H1 (cell line): ENCODE measurements at regions not wholly inside any gene's neighbourhood (a gene's known extent, or its start where the extent isn't known, plus 50 kb on each side); places are given as distances from the start of the nearest gene placed in this dataset.

ENCODE experiments used
- CTCF ChIA-PET: fragments of 300-600 bp; sonication (Branson Sonifier 250); formaldehyde crosslinking; loops from one replicate; lab custom pipeline; 2021; ENCODE audit not compliant: partially characterized antibody; lab: Charles Lee
- POLR2A ChIA-PET: fragments of 300-600 bp; sonication (Branson Sonifier 250); formaldehyde crosslinking; loops from one replicate; lab custom pipeline; 2021; ENCODE audit warnings: inconsistent platforms; ENCODE audit not compliant: partially characterized antibody; lab: Charles Lee
- DNase-seq, 2 experiments: peaks; one replicate each; pipeline versions ENCODE4 v3.0.0 to v3.0.0-alpha.2; 2010 to 2022; ENCODE audit warnings: low spot score in 2 of 2, low read depth in 1 of 2, mixed read lengths in 1 of 2
- FAIRE-seq: peaks from 2 replicates; lab custom pipeline; 2011; peaks lifted over from hg19 to GRCh38; lab: Jason Lieb, UNC
- H2AFZ ChIP-seq: 2 replicates; pipeline ENCODE4 v1.8.1; 2012; ENCODE audit warnings: low read length, inconsistent platforms
- H2AK5ac ChIP-seq: 2 replicates; pipeline ENCODE4 v1.6.1; 2013; ENCODE audit warnings: low read depth, low read length
- H2BK120ac ChIP-seq: replicated peaks from 2 replicates; pipeline ENCODE3; 2013; ENCODE audit warnings: low read depth, low read length, inconsistent platforms
- H2BK12ac ChIP-seq: 2 replicates; pipeline ENCODE4 v1.6.1; 2013; ENCODE audit warnings: low read depth, low read length
- H2BK15ac ChIP-seq: 2 replicates; pipeline ENCODE4 v1.6.1; 2013; ENCODE audit warnings: low read length
- H2BK20ac ChIP-seq: 2 replicates; pipeline ENCODE4 v1.6.1; 2013; ENCODE audit warnings: low read length
- H2BK5ac ChIP-seq: 2 replicates; pipeline ENCODE4 v1.6.1; 2013; ENCODE audit warnings: low read depth, low read length
- H3K14ac ChIP-seq: 2 replicates; pipeline ENCODE4 v1.6.1; 2013; ENCODE audit warnings: inconsistent platforms; ENCODE audit not compliant: insufficient read length
- H3K18ac ChIP-seq: 2 replicates; pipeline ENCODE4 v1.6.1; 2013; ENCODE audit warnings: low read length; ENCODE audit errors: extremely low read depth
- H3K23ac ChIP-seq: 2 replicates; pipeline ENCODE4 v1.6.1; 2013; ENCODE audit warnings: inconsistent platforms; ENCODE audit not compliant: insufficient read length
- H3K23me2 ChIP-seq: 2 replicates; pipeline ENCODE4 v1.6.1; 2013; ENCODE audit warnings: low read depth, low read length
- H3K27ac ChIP-seq: 2 replicates; pipeline ENCODE4 v1.6.1; 2011; ENCODE audit warnings: low read depth, low read length, inconsistent platforms
- H3K27me3 ChIP-seq, 4 experiments: replicated peaks in 1 of 4; 1 replicate in 1 of 4; 2 replicates in 3 of 4; pipeline versions ENCODE4 v1.6.1 to v1.8.1; 2011 to 2013; ENCODE audit warnings: low read length in 3 of 4, mild to moderate bottlenecking in 3 of 4, inconsistent platforms in 2 of 4, mixed read lengths in 2 of 4, moderate library complexity in 1 of 4; ENCODE audit not compliant: control insufficient read depth in 3 of 4, insufficient read depth in 3 of 4; ENCODE audit errors: extremely low read depth in 1 of 4
- H3K36me3 ChIP-seq, 4 experiments: 2 replicates each; pipeline versions ENCODE4 v1.6.1 to v1.8.1; 2011 to 2013; ENCODE audit warnings: mild to moderate bottlenecking in 4 of 4, low read length in 3 of 4, moderate library complexity in 2 of 4, control low read depth in 1 of 4, inconsistent platforms in 1 of 4; ENCODE audit not compliant: insufficient read depth in 4 of 4, control insufficient read depth in 2 of 4
- H3K4ac ChIP-seq: replicated peaks from 2 replicates; pipeline ENCODE3; 2013; ENCODE audit warnings: low read length, low read depth, mixed read lengths, inconsistent platforms; ENCODE audit not compliant: insufficient read length
- H3K4me1 ChIP-seq, 4 experiments: replicated peaks in 1 of 4; 1 replicate in 1 of 4; 2 replicates in 3 of 4; pipeline versions ENCODE4 v1.6.1 to v1.8.1; 2011 to 2013; ENCODE audit warnings: low read length in 3 of 4, inconsistent platforms in 2 of 4, mixed read lengths in 1 of 4; ENCODE audit not compliant: insufficient read depth in 4 of 4, control insufficient read depth in 3 of 4
- H3K4me2 ChIP-seq, 2 experiments: 2 replicates each; pipeline versions ENCODE4 v1.6.1 to v1.8.1; 2011 to 2013; ENCODE audit warnings: low read depth in 2 of 2, low read length in 2 of 2, control low read depth in 1 of 2, inconsistent platforms in 1 of 2, mild to moderate bottlenecking in 1 of 2; ENCODE audit not compliant: insufficient read depth in 1 of 2
- H3K4me3 ChIP-seq, 4 experiments: fragments of 200-600, 300-600 bp in 1 of 4; sonication (generic), shearing (Covaris generic), sonication (Bioruptor Twin) in 1 of 4; 2 replicates each; pipeline versions ENCODE4 v1.5.1 to v1.8.1; 2011 to 2016; ENCODE audit warnings: low read length in 4 of 4, low read depth in 3 of 4, control low read depth in 2 of 4, inconsistent platforms in 2 of 4, mild to moderate bottlenecking in 2 of 4, mixed read lengths in 1 of 4, moderate library complexity in 1 of 4; ENCODE audit not compliant: insufficient read depth in 2 of 4; ENCODE audit errors: extremely low read depth in 1 of 4
- H3K56ac ChIP-seq: replicated peaks from 2 replicates; pipeline ENCODE3; 2013; ENCODE audit warnings: low read depth, mild to moderate bottlenecking, mixed read lengths, low read length, inconsistent platforms; ENCODE audit not compliant: insufficient read length
- H3K79me1 ChIP-seq: 2 replicates; pipeline ENCODE4 v1.6.1; 2013; ENCODE audit warnings: low read depth, low read length, control low read depth
- H3K79me2 ChIP-seq, 2 experiments: 2 replicates each; pipeline versions ENCODE4 v1.6.1 to v1.8.1; 2012 to 2013; ENCODE audit warnings: low read length in 2 of 2, mild to moderate bottlenecking in 2 of 2, inconsistent platforms in 1 of 2; ENCODE audit not compliant: insufficient read depth in 2 of 2, control insufficient read depth in 1 of 2
- H3K9ac ChIP-seq, 4 experiments: replicated peaks in 1 of 4; 1 replicate in 1 of 4; 2 replicates in 3 of 4; pipeline versions ENCODE4 v1.6.1 to v1.8.1; 2011 to 2013; ENCODE audit warnings: low read depth in 3 of 4, low read length in 3 of 4, control low read depth in 2 of 4, mild to moderate bottlenecking in 2 of 4, moderate library complexity in 2 of 4, inconsistent platforms in 1 of 4; ENCODE audit errors: extremely low read depth in 1 of 4
- H3K9me3 ChIP-seq, 2 experiments: 2 replicates each; pipeline versions ENCODE4 v1.6.1 to v1.8.1; 2012 to 2013; ENCODE audit warnings: mild to moderate bottlenecking in 2 of 2, moderate library complexity in 2 of 2, control low read depth in 1 of 2, inconsistent platforms in 1 of 2, low read depth in 1 of 2, low read length in 1 of 2, mixed read lengths in 1 of 2; ENCODE audit not compliant: insufficient read depth in 2 of 2
- H4K20me1 ChIP-seq, 2 experiments: replicated peaks in 1 of 2; 2 replicates each; pipeline versions ENCODE3 to v1.8.1; 2011 to 2013; ENCODE audit warnings: inconsistent platforms in 2 of 2, low read length in 2 of 2, mild to moderate bottlenecking in 1 of 2; ENCODE audit not compliant: insufficient read depth in 2 of 2, control insufficient read depth in 1 of 2
- H4K5ac ChIP-seq: 2 replicates; pipeline ENCODE4 v1.6.1; 2013; ENCODE audit warnings: low read length, low read depth, mixed read lengths, inconsistent platforms; ENCODE audit not compliant: insufficient read length
- H4K8ac ChIP-seq: 2 replicates; pipeline ENCODE4 v1.8.0; 2013; ENCODE audit warnings: mild to moderate bottlenecking, moderate library complexity, low read length, inconsistent platforms; ENCODE audit not compliant: insufficient read depth; ENCODE audit errors: extremely low read depth
- H4K91ac ChIP-seq: replicated peaks from 2 replicates; pipeline ENCODE3; 2013; ENCODE audit warnings: low read length, mixed read lengths, inconsistent platforms; ENCODE audit not compliant: insufficient read length
- CREB1 ChIP-seq: IDR thresholded peaks from 2 replicates; pipeline ENCODE4 v1.6.1; 2012; ENCODE audit warnings: inconsistent platforms
- GABPA ChIP-seq: IDR thresholded peaks from 2 replicates; pipeline ENCODE4 v1.6.1; 2011; ENCODE audit warnings: mild to moderate bottlenecking, low read length, moderate library complexity, borderline replicate concordance; ENCODE audit not compliant: insufficient read depth
- GTF2F1 ChIP-seq: IDR thresholded peaks from 2 replicates; pipeline ENCODE4 v1.6.1; 2012; ENCODE audit warnings: low read depth, low read length, improper control_type of control experiment, borderline replicate concordance
- MAFK ChIP-seq: IDR thresholded peaks from 2 replicates; pipeline ENCODE4 v1.6.1; 2012; ENCODE audit warnings: low read depth, mild to moderate bottlenecking, improper control_type of control experiment, low read length
- NANOG ChIP-seq: IDR thresholded peaks from 2 replicates; pipeline ENCODE4 v1.6.1; 2011; ENCODE audit warnings: low read length, low read depth, mild to moderate bottlenecking, inconsistent platforms; ENCODE audit not compliant: insufficient read depth, poor library complexity, severe bottlenecking
- POLR2A ChIP-seq, 2 experiments: IDR thresholded peaks; 1 replicate in 1 of 2; 2 replicates in 1 of 2; pipeline ENCODE4 v1.6.1; 2011; ENCODE audit warnings: low read depth in 2 of 2, low read length in 2 of 2, mild to moderate bottlenecking in 2 of 2; ENCODE audit errors: control extremely low read depth in 1 of 2
- RAD21 ChIP-seq, 2 experiments: IDR thresholded peaks in 1 of 2; conservative IDR thresholded peaks in 1 of 2; 2 replicates each; pipeline ENCODE4 v1.6.1; 2011; ENCODE audit warnings: low read depth in 2 of 2, low read length in 2 of 2, improper control_type of control experiment in 1 of 2, inconsistent platforms in 1 of 2, mild to moderate bottlenecking in 1 of 2, moderate library complexity in 1 of 2
- RFX5 ChIP-seq: IDR thresholded peaks from 2 replicates; pipeline ENCODE4 v1.6.1; 2011; ENCODE audit warnings: low read depth, low read length, improper control_type of control experiment, borderline replicate concordance
- SAP30 ChIP-seq: fragments of 300-600 bp; sonication (generic); IDR thresholded peaks from 2 replicates; pipeline ENCODE4 v1.7.1; 2012; ENCODE audit warnings: low read length, moderate library complexity, mild to moderate bottlenecking, inconsistent platforms; ENCODE audit not compliant: insufficient read depth, insufficient replicate concordance
- SRF ChIP-seq: IDR thresholded peaks from 2 replicates; pipeline ENCODE4 v1.6.1; 2011; ENCODE audit warnings: mild to moderate bottlenecking, low read depth, low read length, moderate library complexity
- TEAD4 ChIP-seq: IDR thresholded peaks from 2 replicates; pipeline ENCODE4 v1.6.1; 2012; ENCODE audit warnings: low read depth, low read length, inconsistent platforms, mixed read lengths
- WGBS, 2 experiments: shearing (Covaris generic) in 1 of 2; methylation state at CpG; one replicate each; pipeline versions ENCODE4 v1.1.6 to v1.1.7; 2013 to 2015; ENCODE audit warnings: low lambda C conversion rate in 2 of 2, mixed read lengths in 2 of 2, inconsistent platforms in 1 of 2, low coverage in 1 of 2, missing lambda C conversion rate in 1 of 2; ENCODE audit not compliant: insufficient replicate concordance in 2 of 2, insufficient coverage in 1 of 2, insufficient read length in 1 of 2; ENCODE audit errors: extremely low coverage in 1 of 2, missing lambda C conversion rate in 1 of 2; 5-methylcytosine and 5-hydroxymethylcytosine counted together
- TF ChIP-seq, protein P1 (sequence below): IDR thresholded peaks from 2 replicates; pipeline ENCODE4 v1.6.1; 2011; ENCODE audit warnings: low read depth, mild to moderate bottlenecking, low read length; ENCODE audit not compliant: insufficient read depth
- TF ChIP-seq, protein P2 (sequence below): IDR thresholded peaks from 2 replicates; pipeline ENCODE4 v1.6.1; 2012; ENCODE audit warnings: inconsistent platforms
- TF ChIP-seq, protein P3 (sequence below): IDR thresholded peaks from 2 replicates; pipeline ENCODE4 v1.6.1; 2012; ENCODE audit warnings: inconsistent platforms

DNA sequence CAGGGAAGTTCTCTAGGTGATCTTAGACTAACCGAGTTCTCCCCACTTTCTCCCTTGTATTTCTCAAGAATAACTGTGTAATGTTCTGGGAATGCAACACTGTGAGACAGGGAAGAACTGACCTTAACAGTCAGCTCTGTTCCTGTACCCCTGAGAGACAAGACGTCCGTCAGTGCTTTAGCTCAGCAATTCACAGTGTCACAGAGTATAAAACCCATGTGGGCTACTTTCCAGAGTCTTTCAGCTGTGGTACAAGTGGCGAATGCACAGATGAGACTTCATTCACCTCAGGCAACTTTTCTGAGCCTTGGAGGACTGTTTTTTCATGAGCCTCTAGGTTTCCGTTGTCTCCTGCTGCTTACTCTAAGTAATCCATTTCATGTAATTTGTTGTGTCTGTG lies 458.8 kb downstream of the SPATA31D1 start:
- ChIA-PET CTCF (no interaction called here), POLR2A (no interaction called here)
- Histone ChIP-seq H3K79me2 (no peaks in the 10 kb centered on the region), H3K79me1 (no peaks in the 10 kb centered on the region), H4K20me1 (no peaks in the 10 kb centered on the region), H3K4ac (no peak overlapping the region), H2BK120ac (no peak overlapping the region), H2BK12ac (no peak overlapping the region), H3K4me1 (no peaks in the 10 kb centered on the region), H3K36me3 (no peaks in the 10 kb centered on the region), H3K56ac (no peak overlapping the region), H2BK20ac (no peak overlapping the region), H3K23ac (no peak overlapping the region), H3K18ac (no peak overlapping the region), H3K4me3 (no peak overlapping the region), H4K91ac (no peak overlapping the region), H3K4me2 (no peak overlapping the region), H2BK5ac (no peak overlapping the region), H4K8ac (no peak overlapping the region), H4K5ac (no peak overlapping the region), H2BK15ac (no peak overlapping the region), H2AFZ (no peak overlapping the region), H3K9ac (no peak overlapping the region), H3K14ac (no peak overlapping the region), H3K27me3 (no peaks in the 10 kb centered on the region), H3K27ac (no peak overlapping the region), H3K23me2 (no peaks in the 10 kb centered on the region), H3K9me3 (peaks cover 0 to 10% of the 10 kb centered on the region in 2 experiments; a peak in 1 of 4 replicates), H2AK5ac (no peak overlapping the region)
- WGBS, 2 experiments, result 95% methylated on average over 5 of the region's 5 CpGs; no CpG with 5 or more reads in 1 of the 2 experiments
- FAIRE-seq (no peak), DNase-seq (no peak)
- TF ChIP-seq RFX5 (no peak), SRF (no peak), MAFK (no peak), RAD21 (IDR thresholded peaks at IDR 0.05 in 1 of 2, conservative IDR thresholded peaks at IDR 0.05 in 1 of 2; ENCODE audit: low read depth in 2 of 2, low read length in 2 of 2) (no peak), POLR2A (IDR thresholded peaks at IDR 0.05; ENCODE audit: control extremely low read depth in 1 of 2, low read depth in 2 of 2, low read length in 2 of 2) (no peak), CREB1 (no peak), TEAD4 (no peak), GTF2F1 (no peak), GABPA (no peak), NANOG (no peak), SAP30 (no peak)
- TF ChIP-seq, protein P1, sequence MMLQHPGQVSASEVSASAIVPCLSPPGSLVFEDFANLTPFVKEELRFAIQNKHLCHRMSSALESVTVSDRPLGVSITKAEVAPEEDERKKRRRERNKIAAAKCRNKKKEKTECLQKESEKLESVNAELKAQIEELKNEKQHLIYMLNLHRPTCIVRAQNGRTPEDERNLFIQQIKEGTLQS, result no peak
- TF ChIP-seq, protein P2, sequence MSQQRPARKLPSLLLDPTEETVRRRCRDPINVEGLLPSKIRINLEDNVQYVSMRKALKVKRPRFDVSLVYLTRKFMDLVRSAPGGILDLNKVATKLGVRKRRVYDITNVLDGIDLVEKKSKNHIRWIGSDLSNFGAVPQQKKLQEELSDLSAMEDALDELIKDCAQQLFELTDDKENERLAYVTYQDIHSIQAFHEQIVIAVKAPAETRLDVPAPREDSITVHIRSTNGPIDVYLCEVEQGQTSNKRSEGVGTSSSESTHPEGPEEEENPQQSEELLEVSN, result no peak
- TF ChIP-seq, protein P3, sequence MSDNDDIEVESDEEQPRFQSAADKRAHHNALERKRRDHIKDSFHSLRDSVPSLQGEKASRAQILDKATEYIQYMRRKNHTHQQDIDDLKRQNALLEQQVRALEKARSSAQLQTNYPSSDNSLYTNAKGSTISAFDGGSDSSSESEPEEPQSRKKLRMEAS, result no peak
